NB4 (cell line): ENCODE measurements at regions not wholly inside any gene's neighbourhood (a gene's known extent, or its start where the extent isn't known, plus 50 kb on each side); places are given as distances from the start of the nearest gene placed in this dataset.

Experiments
- CTCF ChIP-seq: IDR thresholded peaks from one replicate; pipeline ENCODE4 v1.5.1; 2012; ENCODE audit warnings: low read depth, low read length
- MAX ChIP-seq: IDR thresholded peaks from 2 replicates; pipeline ENCODE4 v1.6.1; 2011; ENCODE audit warnings: low read depth, low read length
- POLR2A ChIP-seq: IDR thresholded peaks from 2 replicates; pipeline ENCODE4 v1.6.1; 2011; ENCODE audit warnings: mild to moderate bottlenecking; ENCODE audit not compliant: insufficient read length; ENCODE audit errors: extremely low read depth

GRCh38 chr4:64781737-64782326 is 372.6 kb upstream of the TECRL start:
- TF ChIP-seq CTCF (peak; percentile 30), MAX (no peak), POLR2A (no peak)
